ENCODE measurements at regions not wholly inside any gene's neighbourhood (a gene's known extent, or its start where the extent isn't known, plus 50 kb on each side); places are given as distances from the start of the nearest gene placed in this dataset.

GRCh38 chr13:64371461-64371860 is 2858.7 kb downstream of the PCDH9 start:
- no peak for DNase-seq (ENCODE audit: extremely low spot score, unreplicated experiment)
- Mint-ChIP-seq H3K4me1 (ENCODE audit: unreplicated experiment) (no peaks in the 10 kb centered on the region), H3K27me3 (ENCODE audit: unreplicated experiment) (no peaks in the 10 kb centered on the region), H3K9me3 (ENCODE audit: unreplicated experiment) (peaks cover 18% of the 10 kb centered on the region), H3K4me3 (ENCODE audit: unreplicated experiment) (no peak overlapping the region), H3K36me3 (ENCODE audit: unreplicated experiment) (no peaks in the 10 kb centered on the region), H3K27ac (ENCODE audit: unreplicated experiment) (no peak overlapping the region)
- TF ChIP-seq, protein P1, sequence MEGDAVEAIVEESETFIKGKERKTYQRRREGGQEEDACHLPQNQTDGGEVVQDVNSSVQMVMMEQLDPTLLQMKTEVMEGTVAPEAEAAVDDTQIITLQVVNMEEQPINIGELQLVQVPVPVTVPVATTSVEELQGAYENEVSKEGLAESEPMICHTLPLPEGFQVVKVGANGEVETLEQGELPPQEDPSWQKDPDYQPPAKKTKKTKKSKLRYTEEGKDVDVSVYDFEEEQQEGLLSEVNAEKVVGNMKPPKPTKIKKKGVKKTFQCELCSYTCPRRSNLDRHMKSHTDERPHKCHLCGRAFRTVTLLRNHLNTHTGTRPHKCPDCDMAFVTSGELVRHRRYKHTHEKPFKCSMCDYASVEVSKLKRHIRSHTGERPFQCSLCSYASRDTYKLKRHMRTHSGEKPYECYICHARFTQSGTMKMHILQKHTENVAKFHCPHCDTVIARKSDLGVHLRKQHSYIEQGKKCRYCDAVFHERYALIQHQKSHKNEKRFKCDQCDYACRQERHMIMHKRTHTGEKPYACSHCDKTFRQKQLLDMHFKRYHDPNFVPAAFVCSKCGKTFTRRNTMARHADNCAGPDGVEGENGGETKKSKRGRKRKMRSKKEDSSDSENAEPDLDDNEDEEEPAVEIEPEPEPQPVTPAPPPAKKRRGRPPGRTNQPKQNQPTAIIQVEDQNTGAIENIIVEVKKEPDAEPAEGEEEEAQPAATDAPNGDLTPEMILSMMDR (IDR thresholded peaks at IDR 0.05), result no peak

GRCh38 chr13:64371045-64371444 is 2859.1 kb downstream of the PCDH9 start:
- H3K4me1 Mint-ChIP-seq (ENCODE audit: unreplicated experiment), result no peaks in the 10 kb centered on the region
- H3K9me3 Mint-ChIP-seq (ENCODE audit: unreplicated experiment), result peaks cover 18% of the 10 kb centered on the region
- DNase-seq (ENCODE audit: extremely low spot score, unreplicated experiment), result no peak
- no peaks in the 10 kb centered on the region for H3K36me3 Mint-ChIP-seq (ENCODE audit: unreplicated experiment)
- H3K27me3 Mint-ChIP-seq (ENCODE audit: unreplicated experiment), result no peaks in the 10 kb centered on the region
- TF ChIP-seq, protein P1 (IDR thresholded peaks at IDR 0.05), result no peak
- H3K27ac Mint-ChIP-seq (ENCODE audit: unreplicated experiment), result no peak overlapping the region
- H3K4me3 Mint-ChIP-seq (ENCODE audit: unreplicated experiment), result no peak overlapping the region

GRCh38 chr13:64369121-64369520 is 2861.0 kb downstream of the PCDH9 start:
- TF ChIP-seq, protein P1 (IDR thresholded peaks at IDR 0.05), result no peak
- Mint-ChIP-seq H3K4me1 (ENCODE audit: unreplicated experiment) (no peaks in the 10 kb centered on the region), H3K4me3 (ENCODE audit: unreplicated experiment) (no peak overlapping the region), H3K27ac (ENCODE audit: unreplicated experiment) (no peak overlapping the region), H3K9me3 (ENCODE audit: unreplicated experiment) (peaks cover 17% of the 10 kb centered on the region), H3K27me3 (ENCODE audit: unreplicated experiment) (no peaks in the 10 kb centered on the region), H3K36me3 (ENCODE audit: unreplicated experiment) (no peaks in the 10 kb centered on the region)
- DNase-seq (ENCODE audit: extremely low spot score, unreplicated experiment), result no peak

DNA sequence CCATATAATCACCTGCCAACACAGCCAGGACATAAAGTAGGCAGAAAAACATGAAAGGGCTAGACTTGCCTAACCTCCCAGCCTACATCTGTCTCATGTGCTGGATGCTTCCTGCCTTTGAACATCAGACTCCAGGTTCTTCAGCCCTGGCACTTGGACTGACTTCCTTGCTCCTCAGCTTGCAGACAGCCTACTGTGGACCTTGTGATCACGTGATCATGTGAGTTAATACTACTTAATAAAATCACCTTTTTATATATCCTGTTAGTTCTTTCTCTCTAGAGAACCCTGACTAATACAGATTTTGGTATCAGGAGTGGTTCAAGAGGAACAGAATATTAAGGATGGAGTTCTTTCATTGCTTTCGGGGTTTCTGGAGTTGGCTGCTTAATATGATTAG is 2867.6 kb downstream of the PCDH9 start:
- Mint-ChIP-seq H3K27ac (ENCODE audit: unreplicated experiment) (no peak overlapping the region), H3K4me1 (ENCODE audit: unreplicated experiment) (no peaks in the 10 kb centered on the region), H3K27me3 (ENCODE audit: unreplicated experiment) (no peaks in the 10 kb centered on the region), H3K4me3 (ENCODE audit: unreplicated experiment) (no peak overlapping the region), H3K36me3 (ENCODE audit: unreplicated experiment) (no peaks in the 10 kb centered on the region), H3K9me3 (ENCODE audit: unreplicated experiment) (peaks cover 6% of the 10 kb centered on the region)
- TF ChIP-seq, protein P1 (IDR thresholded peaks at IDR 0.05), result no peak
- DNase-seq (ENCODE audit: extremely low spot score, unreplicated experiment), result no peak

GRCh38 chr13:64347664-64348063 is 2882.5 kb downstream of the PCDH9 start:
- Mint-ChIP-seq H3K27ac (ENCODE audit: unreplicated experiment) (no peak overlapping the region), H3K27me3 (ENCODE audit: unreplicated experiment) (no peaks in the 10 kb centered on the region), H3K9me3 (ENCODE audit: unreplicated experiment) (peaks cover 21% of the 10 kb centered on the region), H3K36me3 (ENCODE audit: unreplicated experiment) (peaks cover 3% of the 10 kb centered on the region), H3K4me1 (ENCODE audit: unreplicated experiment) (peaks cover 7% of the 10 kb centered on the region), H3K4me3 (ENCODE audit: unreplicated experiment) (no peak overlapping the region)
- TF ChIP-seq, protein P1 (IDR thresholded peaks at IDR 0.05), result no peak
- no peak for DNase-seq (ENCODE audit: extremely low spot score, unreplicated experiment)
